RKO (cell line): ENCODE measurements at regions not wholly inside any gene's neighbourhood (a gene's known extent, or its start where the extent isn't known, plus 50 kb on each side); places are given as distances from the start of the nearest gene placed in this dataset.

Experiments
- DNase-seq: peaks from one replicate; pipeline ENCODE4 v3.0.0-alpha.2; 2016; ENCODE audit warnings: low spot score

GRCh38 chr3:107992976-107993684, 97.7 kb downstream of the CD47 start:
- no peak for DNase-seq

- no peak for DNase-seq
These were observed 99.9 kb downstream of the CD47 start for GRCh38 chr3:107990926-107991325.

GRCh38 chr3:107990433-107990832, 100.4 kb downstream of the CD47 start:
- DNase-seq = no peak

GRCh38 chr3:107989661-107990060, 101.2 kb downstream of the CD47 start:
- DNase-seq = no peak

GRCh38 chr3:107988460-107989175, 102.2 kb downstream of the CD47 start:
- DNase-seq = no peak

- no peak for DNase-seq
These were observed 103.5 kb downstream of the CD47 start for GRCh38 chr3:107987036-107987939.

GRCh38 chr3:107986505-107986904, 104.3 kb downstream of the CD47 start:
- no peak for DNase-seq

GRCh38 chr3:107985496-107985895, 105.3 kb downstream of the CD47 start:
- no peak for DNase-seq

GRCh38 chr3:107983247-107983646, 107.6 kb downstream of the CD47 start:
- DNase-seq = no peak

- no peak for DNase-seq
These were observed 108.7 kb downstream of the CD47 start for GRCh38 chr3:107982165-107982564.

- DNase-seq = no peak
These were observed 109.2 kb downstream of the CD47 start for GRCh38 chr3:107981471-107982111.

GRCh38 chr3:107979538-107979937, 111.3 kb downstream of the CD47 start:
- no peak for DNase-seq

- no peak for DNase-seq
These were observed 112.4 kb downstream of the CD47 start for GRCh38 chr3:107978131-107979055.

- no peak for DNase-seq
These were observed 113.4 kb downstream of the CD47 start for GRCh38 chr3:107977221-107978130.

GRCh38 chr3:107976202-107976800, 114.5 kb downstream of the CD47 start:
- DNase-seq = no peak

- DNase-seq = no peak
These were observed 115.2 kb downstream of the CD47 start for GRCh38 chr3:107975529-107976201.

GRCh38 chr3:107973961-107974360, 116.9 kb downstream of the CD47 start:
- DNase-seq = no peak

- DNase-seq = no peak
These were observed 117.7 kb downstream of the CD47 start for GRCh38 chr3:107973152-107973551.

GRCh38 chr3:107970993-107971580, 119.7 kb downstream of the CD47 start:
- no peak for DNase-seq
